SK-N-SH treated with all-trans-retinoic acid at 6 μM for 48 hours (cell line): ENCODE measurements at regions not wholly inside any gene's neighbourhood (a gene's known extent, or its start where the extent isn't known, plus 50 kb on each side); places are given as distances from the start of the nearest gene placed in this dataset.

Experiments used
- ATAC-seq: fragments of 200-7000 bp; cut with Tn5 transposase; 3 replicates; pipeline ENCODE4 v1.9.1; 2020; ENCODE audit warnings: mild to moderate bottlenecking, moderate library complexity
- BACH2 ChIP-seq: fragments of 250-450 bp; sonication (Bioruptor Pico); IDR thresholded peaks from 2 replicates; pipeline ENCODE4 v1.9.0; 2021; ENCODE audit warnings: mild to moderate bottlenecking, borderline replicate concordance
- CREB5 ChIP-seq: fragments of 250-450 bp; sonication (Bioruptor Pico); IDR thresholded peaks from 2 replicates; pipeline ENCODE4 v1.5.1; 2020; ENCODE audit warnings: low read depth, mild to moderate bottlenecking, moderate library complexity
- CSDC2 ChIP-seq: fragments of 250-450 bp; sonication (Bioruptor Pico); IDR thresholded peaks from 2 replicates; pipeline ENCODE4 v1.5.0; 2020; ENCODE audit warnings: mild to moderate bottlenecking, moderate library complexity
- CSRNP3 ChIP-seq: fragments of 250-450 bp; sonication (Bioruptor Pico); IDR thresholded peaks from 2 replicates; pipeline ENCODE4 v1.5.1; 2021; ENCODE audit warnings: mild to moderate bottlenecking, moderate library complexity
- ESRRG ChIP-seq: fragments of 250-450 bp; sonication (Bioruptor Pico); IDR thresholded peaks from 2 replicates; pipeline ENCODE4 v1.6.1; 2021; ENCODE audit warnings: mild to moderate bottlenecking
- GLIS3 ChIP-seq: fragments of 250-450 bp; sonication (Bioruptor Pico); IDR thresholded peaks from 2 replicates; pipeline ENCODE4 v1.5.0; 2020; ENCODE audit warnings: mild to moderate bottlenecking, moderate library complexity
- ISL1 ChIP-seq: fragments of 250-450 bp; sonication (Bioruptor Pico); IDR thresholded peaks from 2 replicates; pipeline ENCODE4 v2.1.2; 2022; ENCODE audit warnings: mild to moderate bottlenecking, moderate library complexity
- OSR1 ChIP-seq: fragments of 250-450 bp; sonication (Bioruptor Pico); IDR thresholded peaks from 2 replicates; pipeline ENCODE4 v1.8.0; 2022; ENCODE audit warnings: moderate library complexity, mild to moderate bottlenecking, inconsistent platforms
- PATZ1 ChIP-seq: fragments of 250-450 bp; sonication (Bioruptor Pico); IDR thresholded peaks from 2 replicates; pipeline ENCODE4 v1.8.0; 2020; ENCODE audit warnings: mild to moderate bottlenecking, moderate library complexity, borderline replicate concordance
- POU6F1 ChIP-seq: fragments of 250-450 bp; sonication (Bioruptor Pico); IDR thresholded peaks from 2 replicates; pipeline ENCODE4 v1.8.0; 2021; ENCODE audit warnings: low read depth, mild to moderate bottlenecking, moderate library complexity, borderline replicate concordance
- PPARA ChIP-seq: fragments of 250-450 bp; sonication (Bioruptor Pico); IDR thresholded peaks from 2 replicates; pipeline ENCODE4 v1.5.0; 2020; ENCODE audit warnings: mild to moderate bottlenecking, borderline replicate concordance
- RARB ChIP-seq: fragments of 250-450 bp; sonication (Bioruptor Pico); IDR thresholded peaks from 2 replicates; pipeline ENCODE4 v1.8.0; 2021; ENCODE audit warnings: mild to moderate bottlenecking, moderate library complexity
- SNAI2 ChIP-seq: fragments of 250-450 bp; sonication (Bioruptor Pico); IDR thresholded peaks from 2 replicates; pipeline ENCODE4 v1.5.0; 2020; ENCODE audit warnings: mild to moderate bottlenecking, moderate library complexity
- TCF4 ChIP-seq: fragments of 250-450 bp; sonication (Bioruptor Pico); IDR thresholded peaks from 2 replicates; pipeline ENCODE4 v1.8.0; 2021; ENCODE audit warnings: mild to moderate bottlenecking, moderate library complexity, borderline replicate concordance
- TOX ChIP-seq: fragments of 250-450 bp; sonication (Bioruptor Pico); IDR thresholded peaks from 2 replicates; pipeline ENCODE4 v1.8.0; 2021; ENCODE audit warnings: mild to moderate bottlenecking, moderate library complexity, borderline replicate concordance
- TSHZ2 ChIP-seq: fragments of 250-450 bp; sonication (Bioruptor Pico); IDR thresholded peaks from 2 replicates; pipeline ENCODE4 v1.5.0; 2020; ENCODE audit warnings: mild to moderate bottlenecking, moderate library complexity
- ZFP3 ChIP-seq: fragments of 250-450 bp; sonication (Bioruptor Pico); IDR thresholded peaks from 2 replicates; pipeline ENCODE4 v1.5.0; 2020; ENCODE audit warnings: mild to moderate bottlenecking, moderate library complexity
- ZFP30 ChIP-seq: fragments of 450-650 bp; formaldehyde crosslinking; IDR thresholded peaks from 2 replicates; pipeline ENCODE4 v1.5.0; 2022; ENCODE audit warnings: mild to moderate bottlenecking, moderate library complexity
- ZNF70 ChIP-seq: fragments of 450-650 bp; formaldehyde crosslinking; IDR thresholded peaks from 2 replicates; pipeline ENCODE4 v1.5.0; 2020; ENCODE audit warnings: mild to moderate bottlenecking, moderate library complexity
- ZNF8 ChIP-seq: fragments of 450-650 bp; formaldehyde crosslinking; IDR thresholded peaks from 2 replicates; pipeline ENCODE4 v1.5.0; 2020; ENCODE audit warnings: mild to moderate bottlenecking, moderate library complexity

- no peak for ATAC-seq
- TF ChIP-seq TCF4: no peak
- TF ChIP-seq SNAI2 (CRISPR knock-in tag): no peak
- TF ChIP-seq BACH2 (CRISPR knock-in tag): no peak
- no peak for TF ChIP-seq ESRRG (CRISPR knock-in tag)
Measured at GRCh38 chr2:75416420-75417342, 144.1 kb downstream of the EVA1A start.

GRCh38 chr2:75415731-75416130 lies 145.0 kb downstream of the EVA1A start:
- ATAC-seq: no peak
- TF ChIP-seq CREB5 (CRISPR knock-in tag): no peak
- no peak for TF ChIP-seq ESRRG (CRISPR knock-in tag)
- no peak for TF ChIP-seq POU6F1 (CRISPR knock-in tag)
- TF ChIP-seq ISL1 (CRISPR knock-in tag): no peak

GRCh38 chr2:75415111-75415626 lies 145.6 kb downstream of the EVA1A start:
- TF ChIP-seq TCF4 (no peak), TSHZ2 (CRISPR knock-in tag) (no peak), ZFP3 (no peak), CSDC2 (CRISPR knock-in tag) (no peak), ZNF8 (CRISPR knock-in tag) (no peak), PPARA (CRISPR knock-in tag) (no peak), ESRRG (CRISPR knock-in tag) (no peak), PATZ1 (no peak), OSR1 (no peak), TOX (CRISPR knock-in tag) (no peak), CSRNP3 (no peak), SNAI2 (CRISPR knock-in tag) (no peak), ISL1 (CRISPR knock-in tag) (no peak), RARB (CRISPR knock-in tag) (no peak), BACH2 (CRISPR knock-in tag) (no peak), ZNF70 (no peak), GLIS3 (CRISPR knock-in tag) (no peak), POU6F1 (CRISPR knock-in tag) (no peak), ZFP30 (no peak)
- ATAC-seq: no peak
